Transverse colon (tissue), 3 donors: ENCODE measurements at regions not wholly inside any gene's neighbourhood (a gene's known extent, or its start where the extent isn't known, plus 50 kb on each side); places are given as distances from the start of the nearest gene placed in this dataset.

ENCODE experiments used
- CTCF ChIP-seq, 5 experiments: fragments of 200-600 bp in 3 of 5; fragments of 450-650 bp in 2 of 5; sonication (generic) in 3 of 5; IDR thresholded peaks; 1 replicate in 2 of 5; 2 replicates in 3 of 5; pipeline ENCODE4 v1.5.1; 2016 to 2017; ENCODE audit warnings: antibody characterized with exemption in 5 of 5, inconsistent platforms in 3 of 5, mild to moderate bottlenecking in 2 of 5, moderate library complexity in 1 of 5
- EP300 ChIP-seq: sonication (generic); formaldehyde crosslinking; IDR thresholded peaks from one replicate; pipeline ENCODE4 v1.6.1; 2017; ENCODE audit warnings: antibody characterized with exemption, low read depth

- TF ChIP-seq CTCF (IDR thresholded peaks at IDR 0.05): no peak
- no peak for TF ChIP-seq EP300
These were observed 219.2 kb upstream of the SSTR1 start for GRCh38 chr14:37988472-37988871.
